NCI-H526 treated with DMSO at 0.1 percent for 48 hours (cell line): ENCODE measurements at regions not wholly inside any gene's neighbourhood (a gene's known extent, or its start where the extent isn't known, plus 50 kb on each side); places are given as distances from the start of the nearest gene placed in this dataset.
"Not testable (repeated sequence)": the region's sequence is repeated elsewhere in the genome, so short reads cannot be mapped to it uniquely, and the experiment has no call there.

ENCODE experiments used
- DNase-seq: peaks from one replicate; lab custom pipeline; 2025; lab: John Stamatoyannopoulos, UW

DNA sequence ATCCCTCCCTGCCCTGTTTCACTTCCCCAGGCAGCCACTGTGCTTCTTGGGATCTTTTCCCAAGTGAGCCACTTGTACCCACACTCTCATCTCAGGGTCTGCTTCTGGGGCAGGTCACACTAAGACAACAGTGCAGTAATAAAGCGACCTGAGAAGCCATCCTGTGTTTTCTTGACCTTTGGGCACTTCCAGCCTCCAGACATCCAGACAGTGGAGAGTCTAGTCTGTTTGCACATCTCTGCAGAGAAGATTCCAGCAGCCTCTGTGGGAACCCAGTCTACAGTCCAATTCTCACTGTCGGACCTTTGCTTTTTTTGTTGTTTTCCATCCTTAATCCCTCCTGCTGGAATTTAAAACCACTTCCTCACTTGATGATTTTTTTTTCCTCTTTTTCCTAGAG lies 50.3 kb upstream of the ATP6AP2 start:
- DNase-seq = no peak

DNA sequence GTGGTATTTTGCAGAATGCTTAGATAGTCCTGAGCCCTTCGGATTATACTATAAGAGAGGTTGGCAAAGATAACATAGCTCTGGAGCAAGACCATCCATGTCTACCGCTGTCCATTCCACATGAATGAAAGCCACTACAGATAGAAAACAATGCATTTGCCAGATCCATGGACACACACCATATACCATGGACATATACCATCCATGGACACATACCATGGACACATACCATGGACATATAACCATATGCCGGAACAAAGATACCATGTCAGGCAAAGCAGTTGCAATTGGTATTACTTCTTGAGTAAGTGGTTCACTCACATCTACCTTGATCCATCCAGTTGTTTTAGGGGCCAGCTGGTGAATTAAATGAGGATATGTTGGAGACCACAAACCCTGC lies 53.2 kb upstream of the ATP6AP2 start:
- DNase-seq = no peak

DNA sequence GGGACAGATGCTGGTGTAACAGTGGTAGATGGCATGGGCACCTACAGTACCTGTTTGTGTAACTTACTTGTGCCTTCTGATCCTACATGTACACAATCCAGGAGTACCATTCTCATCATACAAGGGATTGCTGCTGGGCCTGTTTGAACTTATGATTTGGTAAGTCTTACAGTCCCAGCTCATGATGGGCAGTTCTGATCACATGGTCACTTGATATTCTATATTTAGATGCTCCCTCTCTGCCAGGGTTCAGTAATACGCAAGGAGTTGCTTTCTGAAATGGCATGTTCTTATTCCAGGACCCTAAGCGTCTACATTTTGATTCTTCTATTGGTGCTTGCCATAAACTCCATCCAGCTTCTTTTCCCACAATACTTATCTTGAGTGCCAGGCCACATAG lies 54.4 kb upstream of the ATP6AP2 start:
- DNase-seq = no peak

DNA sequence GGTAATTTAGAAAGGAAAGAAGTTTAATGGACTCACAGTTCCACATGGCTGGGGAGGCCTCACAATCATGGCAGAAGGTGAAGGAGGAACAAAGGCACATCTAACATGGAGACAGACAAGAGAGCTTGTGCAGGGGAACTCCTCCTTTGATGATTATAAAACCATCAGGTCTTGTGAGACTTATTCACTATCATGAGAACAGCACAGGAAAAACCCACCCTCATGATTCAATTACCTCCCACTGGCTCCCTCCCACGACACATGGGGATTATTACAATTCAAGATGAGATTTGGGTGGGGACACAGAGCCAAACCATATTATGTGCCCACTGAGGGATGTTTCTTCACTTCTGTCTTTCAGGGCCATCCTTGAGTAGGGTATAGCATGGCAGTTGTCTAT lies 54.9 kb upstream of the ATP6AP2 start:
- DNase-seq = not testable (repeated sequence)

DNA sequence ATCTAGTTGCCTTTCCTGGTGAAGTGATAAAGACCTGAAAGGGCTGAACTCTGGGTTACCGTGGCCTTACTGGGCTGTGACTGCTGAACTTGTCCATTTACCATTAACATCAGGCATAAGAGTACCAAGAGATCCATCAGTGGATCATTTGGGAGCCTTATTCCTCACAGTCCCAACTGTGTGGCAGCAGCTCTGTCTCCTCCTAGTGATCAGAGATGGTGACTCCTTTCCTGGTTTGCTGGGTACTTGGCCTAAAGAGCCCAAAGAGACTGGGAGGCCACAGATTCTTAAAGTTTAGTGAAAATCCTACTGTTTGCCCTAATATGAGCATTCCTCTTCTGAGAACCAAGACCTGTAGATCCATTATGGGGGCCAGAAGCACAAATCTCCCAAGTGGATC lies 56.3 kb upstream of the ATP6AP2 start:
- DNase-seq = no peak

DNA sequence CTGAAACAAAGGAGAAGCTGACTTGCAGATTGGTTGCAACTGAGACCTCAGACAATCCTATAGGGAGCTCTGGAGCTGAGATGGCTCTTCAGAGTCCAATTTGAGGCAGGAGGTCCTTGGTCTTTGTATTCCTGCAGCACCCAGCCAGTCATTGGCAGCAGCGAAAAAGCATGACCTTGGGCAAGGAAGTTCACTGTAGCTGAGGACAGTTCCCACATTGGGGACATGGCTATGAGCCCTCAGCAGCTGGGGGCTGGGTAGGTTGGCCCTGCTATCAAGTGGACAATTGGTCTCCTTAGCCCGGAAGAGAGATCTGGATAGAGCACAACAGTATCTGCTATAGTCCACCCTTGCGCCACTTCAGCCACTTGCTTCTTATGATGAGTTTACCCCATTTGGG lies 56.9 kb upstream of the ATP6AP2 start:
- no peak for DNase-seq

DNA sequence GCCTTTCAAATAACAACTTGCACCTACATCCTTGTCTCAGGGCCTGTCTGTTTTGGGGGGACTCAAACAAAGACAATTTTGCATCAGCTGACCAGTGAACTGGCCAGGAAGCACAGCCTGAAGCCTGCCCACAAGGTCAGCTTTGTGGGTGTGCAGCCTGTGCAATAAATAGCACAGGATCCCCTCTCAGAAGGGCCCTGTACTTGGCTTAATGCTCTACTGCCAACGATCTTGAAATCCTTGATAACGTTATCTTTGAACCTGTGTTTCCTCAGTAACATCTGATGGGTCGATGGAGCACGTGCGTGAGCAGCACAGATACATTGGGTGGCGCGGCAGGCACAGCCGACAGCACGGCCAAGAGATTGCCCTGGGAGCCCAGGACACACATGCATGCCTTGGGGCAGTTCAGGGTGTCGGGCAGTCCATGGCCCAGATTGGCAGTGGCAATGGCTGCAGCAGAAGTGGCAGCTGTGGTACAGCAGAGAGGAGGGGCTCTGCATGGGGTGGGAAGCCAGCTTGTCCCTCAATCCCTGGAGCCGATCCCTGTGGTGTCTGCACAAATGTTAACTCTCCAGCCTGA lies 58.8 kb upstream of the ATP6AP2 start:
- DNase-seq = no peak

DNA sequence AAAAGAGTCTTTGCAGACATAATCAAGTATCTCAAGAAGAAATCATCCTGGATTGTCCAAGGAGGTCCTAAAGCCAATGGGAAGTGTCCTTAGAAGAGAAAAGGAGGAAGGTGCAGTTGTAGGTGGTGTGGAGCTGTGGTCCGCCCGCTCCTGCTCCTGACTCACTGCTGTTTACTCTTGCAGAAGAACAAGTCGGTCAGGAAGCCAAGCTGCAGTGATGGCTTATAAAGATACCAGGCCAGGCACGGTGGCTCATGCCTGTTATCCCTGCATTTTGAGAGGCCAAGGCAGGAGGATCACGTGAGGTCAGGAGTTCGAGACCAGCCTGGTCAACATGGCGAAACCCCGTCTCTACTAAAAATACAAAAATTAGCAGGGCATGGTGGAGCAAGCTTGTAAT lies 66.4 kb upstream of the ATP6AP2 start:
- no peak for DNase-seq

DNA sequence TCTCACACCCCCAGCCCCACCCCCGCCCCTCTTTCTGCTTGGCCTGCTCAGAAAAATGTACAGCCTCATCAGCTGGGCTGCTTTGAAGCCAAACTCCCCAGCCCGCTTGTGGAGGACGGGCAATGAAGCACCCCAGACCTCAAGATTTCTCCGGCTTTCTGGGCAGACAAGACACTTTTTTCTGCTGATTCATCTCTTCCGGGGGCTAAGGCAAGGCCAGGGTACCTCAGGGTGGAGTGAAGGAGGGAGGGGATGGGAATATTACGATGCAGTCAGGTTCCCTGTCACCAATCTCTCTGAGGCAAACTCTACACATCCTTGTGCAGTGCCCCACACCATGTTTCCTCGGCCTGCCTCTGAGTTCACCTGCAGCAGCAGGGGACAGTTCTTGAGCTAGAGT lies 66.9 kb upstream of the ATP6AP2 start:
- no peak for DNase-seq

DNA sequence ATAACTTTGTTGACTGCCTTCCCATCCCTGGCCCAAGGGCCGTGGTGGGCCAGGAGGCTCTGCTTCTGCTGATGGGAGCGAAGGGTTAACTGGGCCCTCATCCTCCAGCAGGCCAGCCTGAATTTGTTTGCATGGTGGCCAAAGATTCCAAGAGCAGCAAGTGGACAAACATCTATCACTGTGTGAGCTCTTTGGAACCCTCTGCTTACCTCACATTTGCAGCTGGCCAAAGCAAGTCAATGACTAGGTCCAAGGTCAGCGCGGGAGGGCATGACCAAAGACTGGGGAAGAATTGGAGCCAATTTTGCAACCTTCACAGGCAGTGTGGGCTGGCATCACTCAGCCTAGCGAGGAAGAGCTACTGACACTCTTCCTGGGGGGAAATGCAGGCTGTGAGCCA lies 67.8 kb upstream of the ATP6AP2 start:
- DNase-seq = no peak

DNA sequence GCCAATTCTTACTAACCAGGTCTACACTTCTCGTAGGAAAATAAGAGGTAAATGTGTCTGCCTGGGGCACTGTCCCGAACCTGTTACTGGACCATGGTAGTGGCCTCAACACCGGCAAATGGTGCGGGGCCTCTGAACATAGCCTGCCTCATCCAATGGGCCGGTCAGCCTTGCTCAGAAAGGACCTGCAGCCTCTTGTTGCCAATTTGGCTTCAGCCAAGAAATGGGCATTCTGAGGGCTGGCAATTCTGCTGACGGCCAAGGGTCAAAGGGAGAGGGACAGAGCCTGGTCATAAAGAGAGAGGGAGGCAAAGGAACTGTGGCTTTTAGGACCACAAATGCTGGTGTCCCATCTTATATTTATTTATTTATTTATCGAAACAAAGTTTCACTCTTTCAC lies 69.5 kb upstream of the ATP6AP2 start:
- no peak for DNase-seq

DNA sequence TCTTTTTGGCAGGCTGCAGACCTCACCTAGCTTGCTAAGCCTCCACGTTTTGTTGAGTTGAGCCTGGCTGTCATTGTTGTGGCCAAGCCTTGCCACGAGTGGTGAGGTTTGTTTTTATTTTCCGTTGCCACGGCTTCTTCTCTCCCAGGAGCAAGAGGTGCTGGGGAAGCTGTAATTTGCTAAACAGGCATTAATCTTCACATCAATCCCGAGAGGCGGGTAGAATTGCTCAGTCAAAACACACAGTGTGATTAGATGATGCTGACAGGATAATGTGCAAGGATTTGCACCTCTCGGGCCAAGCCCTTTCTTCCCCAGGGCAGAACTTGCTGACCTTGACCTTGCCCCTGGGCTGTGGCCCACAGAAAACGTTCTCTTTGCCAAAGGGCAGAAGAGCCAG lies 72.2 kb upstream of the ATP6AP2 start:
- no peak for DNase-seq

DNA sequence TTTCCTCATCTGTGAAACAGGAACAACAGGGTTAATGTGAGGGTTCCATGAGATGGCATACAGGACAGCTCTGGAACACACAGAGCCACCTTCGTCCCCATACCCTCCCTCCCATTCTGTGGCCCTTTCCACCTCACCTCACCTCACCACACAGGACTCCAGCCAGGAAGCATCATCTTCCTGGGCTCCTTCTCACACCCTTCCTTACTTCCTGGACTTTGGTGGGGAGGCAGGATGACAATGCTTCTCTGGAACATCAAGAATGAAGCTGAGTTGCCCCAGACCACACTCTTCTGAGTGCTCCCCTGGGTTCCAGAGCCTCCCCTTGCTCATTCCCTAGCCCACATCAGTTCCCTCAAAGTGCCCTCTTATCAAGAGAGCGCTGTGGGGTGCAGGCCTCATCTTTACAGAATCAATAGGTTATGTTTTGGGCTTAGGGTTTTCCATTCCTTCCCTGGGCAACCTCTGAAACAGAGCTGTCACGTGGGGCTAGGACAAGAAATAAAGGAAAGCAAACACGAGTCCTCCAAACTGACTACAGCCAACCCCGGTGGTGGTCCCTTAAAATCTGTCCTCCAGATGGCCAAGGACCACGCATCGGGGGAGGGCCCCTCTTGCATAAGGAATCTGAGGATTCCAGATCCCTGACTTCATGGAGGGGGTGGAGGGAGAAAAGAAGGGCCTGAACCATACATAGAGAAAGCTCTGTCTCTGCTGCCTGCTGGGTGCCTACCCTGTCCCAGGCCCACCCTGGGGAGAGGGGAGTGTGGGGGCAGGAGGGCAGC lies 74.4 kb upstream of the ATP6AP2 start:
- no peak for DNase-seq

DNA sequence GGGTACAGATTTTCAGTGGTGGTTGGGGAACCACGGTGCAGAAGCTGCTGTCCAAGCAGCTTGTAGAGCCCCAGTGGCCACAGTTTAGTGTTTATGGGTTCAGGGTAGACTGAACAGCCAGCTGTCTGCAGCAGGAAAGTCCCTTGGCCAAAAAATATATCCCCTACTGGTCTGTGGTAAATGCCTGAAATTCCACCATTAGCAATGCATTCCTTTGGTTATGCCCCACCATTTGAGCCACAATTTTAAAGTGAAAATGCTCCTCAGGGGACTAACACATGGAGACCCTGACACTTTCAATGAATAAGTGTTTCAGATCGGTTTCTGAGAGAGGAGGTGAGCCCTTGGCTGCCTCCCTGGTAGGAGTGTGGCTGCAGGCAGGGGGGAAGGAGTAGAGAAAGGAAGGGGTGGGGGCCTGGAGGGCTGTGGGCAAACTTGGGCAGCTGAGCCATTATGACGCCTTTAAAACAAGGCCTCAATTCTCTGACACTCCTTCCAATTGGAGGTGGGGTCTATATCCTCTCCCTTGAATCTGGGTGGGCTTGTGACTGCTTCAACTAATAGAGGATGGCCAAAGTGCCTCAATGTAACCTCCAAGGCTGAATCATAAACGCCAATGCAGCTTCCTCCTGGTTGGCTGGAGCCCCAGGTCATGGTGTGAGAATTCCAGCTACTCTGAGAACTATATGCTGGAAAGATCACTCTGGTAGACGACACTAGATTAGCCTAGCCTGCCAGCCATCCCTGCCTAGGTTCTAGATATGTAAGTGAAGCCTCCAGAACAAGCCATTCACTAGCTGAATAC lies 75.8 kb upstream of the ATP6AP2 start:
- no peak for DNase-seq

DNA sequence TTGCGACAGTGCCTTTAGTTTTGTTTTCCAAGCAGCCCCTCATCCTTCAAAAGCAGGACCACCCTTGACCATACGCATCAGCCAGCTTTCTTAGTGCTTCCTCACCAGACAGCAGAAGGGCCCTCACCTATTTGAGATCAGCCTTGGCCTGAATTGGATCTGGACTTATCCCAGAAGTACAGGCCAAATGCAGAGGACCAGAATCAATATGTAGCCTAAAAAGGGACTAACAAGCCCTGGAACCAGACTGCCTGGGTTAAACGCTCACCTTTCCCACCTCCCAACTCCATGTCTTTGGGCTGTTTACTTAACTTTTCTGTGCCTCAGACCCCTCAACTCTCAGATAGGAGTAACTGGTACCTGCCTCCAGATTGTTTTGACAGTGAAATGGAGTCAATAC lies 77.7 kb upstream of the ATP6AP2 start:
- DNase-seq = no peak

DNA sequence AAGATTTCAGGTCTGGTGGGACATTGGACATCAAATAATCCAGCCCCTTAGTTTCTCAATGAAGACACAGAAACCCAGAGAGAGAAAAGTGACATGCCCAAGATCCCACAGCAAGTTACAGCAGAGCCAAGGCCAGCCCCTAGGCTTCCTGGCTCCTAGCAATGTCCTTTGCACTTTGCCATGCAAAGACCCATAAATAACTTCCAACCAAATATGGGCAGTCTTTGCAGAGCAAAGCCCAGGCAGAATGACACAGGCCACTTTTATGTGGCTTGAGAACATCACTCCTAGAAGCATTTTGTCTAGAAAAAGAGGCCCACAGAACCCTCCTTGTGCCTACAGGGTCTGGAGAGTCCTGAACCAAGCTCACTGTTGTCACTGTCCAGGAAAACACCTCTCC lies 78.1 kb upstream of the ATP6AP2 start:
- DNase-seq = no peak

DNA sequence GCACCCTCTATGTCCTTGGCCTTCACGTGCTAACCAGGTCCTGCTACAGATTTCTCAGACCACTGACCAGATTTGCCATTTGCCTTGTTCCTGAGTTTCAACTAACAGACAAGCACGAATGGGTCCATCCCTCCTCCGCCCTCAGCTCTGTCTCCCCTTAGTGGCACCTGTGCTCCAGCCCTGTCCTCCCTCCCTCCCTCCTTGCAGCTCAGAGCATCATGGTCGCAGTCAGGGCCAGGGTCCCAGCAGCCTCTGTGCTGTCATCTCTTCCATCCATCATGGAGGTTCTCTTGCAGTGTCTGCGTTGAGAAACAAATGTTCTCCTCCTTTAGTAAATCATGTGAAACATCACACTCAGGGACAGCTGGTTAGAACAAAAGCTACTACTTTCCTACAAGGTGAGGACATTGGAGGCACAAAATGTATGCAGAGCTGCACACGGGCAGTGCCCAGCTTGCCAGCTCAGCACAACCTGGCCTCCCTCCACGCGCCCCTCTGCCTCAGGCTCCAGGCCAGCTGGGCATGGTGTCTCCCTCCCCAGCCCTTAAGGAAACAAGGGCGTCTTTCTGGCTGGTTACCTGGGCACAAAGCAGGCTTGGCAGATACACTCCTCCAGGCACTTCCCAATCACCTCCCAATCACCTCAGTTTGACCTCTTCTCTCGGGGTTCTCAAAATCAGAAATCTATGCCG lies 79.5 kb upstream of the ATP6AP2 start:
- no peak for DNase-seq

DNA sequence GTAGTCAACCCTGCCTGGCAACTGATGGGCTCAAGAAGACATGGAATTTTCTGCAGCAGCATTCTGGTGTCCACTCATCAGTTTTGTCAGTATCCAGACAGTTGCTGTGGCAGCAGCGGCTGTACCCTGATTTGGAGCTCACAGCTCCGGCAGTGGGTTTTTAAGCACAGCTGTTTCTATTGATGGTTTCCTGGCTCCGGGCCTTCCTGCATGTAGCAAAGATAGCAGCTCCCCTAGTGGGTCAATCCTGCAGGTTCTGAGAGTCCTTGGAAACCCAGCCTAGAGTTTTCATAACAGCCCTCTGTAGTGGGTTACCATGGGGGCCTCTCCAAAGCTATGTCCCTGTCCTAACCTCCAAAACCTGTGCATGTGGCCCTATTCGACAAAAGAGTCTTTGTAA lies 84.0 kb upstream of the ATP6AP2 start:
- DNase-seq = no peak

DNA sequence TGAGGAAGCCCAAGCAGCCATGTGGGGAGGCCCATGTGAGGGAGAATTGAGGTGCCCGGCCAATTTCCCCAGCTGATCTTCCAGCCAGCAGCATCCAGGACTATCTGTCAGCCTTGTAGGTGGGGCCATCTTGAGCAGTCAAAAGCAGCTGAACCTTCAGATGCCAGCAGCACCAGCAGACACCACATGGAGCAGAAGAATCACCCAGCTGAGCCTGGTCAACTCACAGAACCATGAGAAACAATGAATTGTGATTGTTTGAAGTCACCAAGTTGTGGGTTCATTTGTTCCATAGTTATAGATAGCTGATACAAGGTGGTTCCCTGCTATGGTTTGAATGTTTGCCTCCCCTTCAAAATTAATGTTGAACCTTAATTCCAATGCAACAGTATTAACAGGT lies 85.1 kb upstream of the ATP6AP2 start:
- no peak for DNase-seq

DNA sequence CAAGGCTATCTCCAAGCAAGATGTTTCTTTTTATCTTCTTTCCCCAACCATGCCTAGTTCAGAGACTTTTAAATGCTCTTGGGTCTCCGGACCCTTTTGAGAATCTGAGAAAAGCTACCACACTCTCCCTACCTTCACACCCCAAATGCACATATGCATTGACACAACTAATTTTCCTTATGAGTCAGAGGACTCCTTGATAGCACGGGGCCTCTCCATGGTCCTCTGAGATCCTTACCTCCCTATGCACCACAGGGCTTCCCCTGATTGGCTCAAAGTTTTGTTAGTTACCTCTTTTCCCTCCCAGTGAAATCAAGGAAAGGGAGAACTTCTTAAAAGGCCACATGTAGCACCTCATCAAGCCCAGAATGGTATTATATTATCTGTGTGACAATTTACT lies 86.8 kb upstream of the ATP6AP2 start:
- DNase-seq = no peak

DNA sequence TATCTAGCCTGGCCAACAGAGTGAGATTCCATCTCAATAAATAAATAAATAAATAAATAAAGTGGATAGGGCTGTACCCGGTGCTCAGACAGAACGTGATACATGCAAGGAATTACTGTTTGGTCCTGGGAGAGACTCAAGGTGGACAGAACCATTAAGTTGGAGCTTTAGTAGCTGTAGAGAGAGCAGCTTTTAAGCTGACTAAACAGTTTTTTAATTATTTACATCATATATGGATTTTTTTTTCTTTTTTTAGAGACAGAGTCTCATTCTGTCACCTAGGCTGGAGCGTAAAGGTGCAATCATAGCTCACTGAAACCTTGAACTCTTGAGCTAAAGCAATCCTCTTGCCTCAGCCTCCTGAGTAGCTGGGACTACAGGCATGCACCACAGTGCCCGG lies 92.5 kb upstream of the ATP6AP2 start:
- DNase-seq = no peak

DNA sequence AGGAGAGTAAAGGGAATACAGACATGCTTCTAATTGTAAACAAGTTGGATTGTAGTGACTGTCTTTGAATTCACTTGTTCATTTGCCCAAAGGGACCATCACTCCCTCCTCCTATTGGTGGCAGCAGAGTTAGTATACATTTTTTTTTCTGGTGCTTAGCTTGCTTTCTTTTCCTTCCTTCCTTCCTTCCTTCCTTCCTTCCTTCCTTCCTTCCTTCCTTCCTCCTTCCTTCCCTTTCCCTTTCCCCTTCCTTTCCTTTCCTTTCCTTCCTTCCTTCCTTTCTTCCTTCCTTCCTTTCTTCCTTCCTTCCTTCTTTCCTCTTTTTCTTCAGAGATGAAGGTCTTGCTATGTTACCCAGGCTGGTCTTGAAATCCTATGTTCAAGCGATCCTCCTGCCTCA lies 94.8 kb upstream of the ATP6AP2 start:
- no peak for DNase-seq
